Upper lobe of left lung (tissue), 6 donors: ENCODE measurements at regions not wholly inside any gene's neighbourhood (a gene's known extent, or its start where the extent isn't known, plus 50 kb on each side); places are given as distances from the start of the nearest gene placed in this dataset.
"Not testable (repeated sequence)": the region's sequence is repeated elsewhere in the genome, so short reads cannot be mapped to it uniquely, and the experiment has no call there.

Experiments used
- ATAC-seq, 2 donors: fragments of 200-7000 bp; cut with Tn5 transposase; one replicate each; pipeline ENCODE4 v1.9.1; 2022; ENCODE audit warnings: mild to moderate bottlenecking in 2 of 2, moderate library complexity in 2 of 2; ENCODE audit not compliant: low FRiP score in 2 of 2
- DNase-seq, 2 donors: peaks; one replicate each; pipeline ENCODE4 v3.0.0-alpha.2; 2019 to 2020
- H3K27ac ChIP-seq, 4 donors: fragments of 200-600 bp; sonication (generic); one replicate each; pipeline ENCODE4 v1.5.1; 2016 to 2019
- H3K27me3 ChIP-seq, 4 donors: fragments of 200-600 bp; sonication (generic); one replicate each; pipeline ENCODE4 v1.5.1; 2017 to 2019
- H3K36me3 ChIP-seq, 4 donors: fragments of 200-600 bp; sonication (generic); one replicate each; pipeline ENCODE4 v1.5.1; 2016 to 2019
- H3K4me1 ChIP-seq, 4 donors: fragments of 200-600 bp; sonication (generic); one replicate each; pipeline ENCODE4 v1.5.1; 2018 to 2019
- H3K4me3 ChIP-seq, 4 donors: fragments of 200-600 bp; sonication (generic); one replicate each; pipeline ENCODE4 v1.5.1; 2017 to 2019; ENCODE audit warnings: mild to moderate bottlenecking in 2 of 4, moderate library complexity in 1 of 4
- H3K9me3 ChIP-seq, 4 donors: fragments of 200-600 bp; sonication (generic); one replicate each; pipeline ENCODE4 v1.5.1; 2018 to 2019
- EP300 ChIP-seq, 4 donors: sonication (generic); formaldehyde crosslinking; IDR thresholded peaks; one replicate each; pipeline ENCODE4 v1.5.1; 2017; ENCODE audit warnings: antibody characterized with exemption in 4 of 4, control low read depth in 2 of 4
- POLR2A ChIP-seq, 4 donors: fragments of 450-650 bp; IDR thresholded peaks; one replicate each; pipeline ENCODE4 v1.5.1; 2016 to 2017; ENCODE audit warnings: antibody characterized with exemption in 4 of 4, mild to moderate bottlenecking in 2 of 4
- POLR2AphosphoS5 ChIP-seq, 2 donors: sonication (generic); formaldehyde crosslinking; IDR thresholded peaks; one replicate each; pipeline ENCODE4 v1.5.1; 2017; ENCODE audit warnings: antibody characterized with exemption in 2 of 2
- WGBS, 2 donors: methylation state at CpG; one replicate each; pipeline ENCODE4 v1.1.5; 2017 to 2018; 5-methylcytosine and 5-hydroxymethylcytosine counted together
- TF ChIP-seq, protein P1 (sequence below), 6 experiments: fragments of 450-650 bp in 4 of 6; fragments of 200-600 bp in 2 of 6; sonication (generic) in 2 of 6; IDR thresholded peaks; one replicate each; pipeline ENCODE4 v1.5.1; 2016 to 2019; ENCODE audit warnings: antibody characterized with exemption in 6 of 6
- donor health status: DM: no; HTN: no; CAD: no; lungs with moderate emphysema.
- donor health status: DM: no; HTN: yes; CAD: no; lungs with severe emphysema.

DNA sequence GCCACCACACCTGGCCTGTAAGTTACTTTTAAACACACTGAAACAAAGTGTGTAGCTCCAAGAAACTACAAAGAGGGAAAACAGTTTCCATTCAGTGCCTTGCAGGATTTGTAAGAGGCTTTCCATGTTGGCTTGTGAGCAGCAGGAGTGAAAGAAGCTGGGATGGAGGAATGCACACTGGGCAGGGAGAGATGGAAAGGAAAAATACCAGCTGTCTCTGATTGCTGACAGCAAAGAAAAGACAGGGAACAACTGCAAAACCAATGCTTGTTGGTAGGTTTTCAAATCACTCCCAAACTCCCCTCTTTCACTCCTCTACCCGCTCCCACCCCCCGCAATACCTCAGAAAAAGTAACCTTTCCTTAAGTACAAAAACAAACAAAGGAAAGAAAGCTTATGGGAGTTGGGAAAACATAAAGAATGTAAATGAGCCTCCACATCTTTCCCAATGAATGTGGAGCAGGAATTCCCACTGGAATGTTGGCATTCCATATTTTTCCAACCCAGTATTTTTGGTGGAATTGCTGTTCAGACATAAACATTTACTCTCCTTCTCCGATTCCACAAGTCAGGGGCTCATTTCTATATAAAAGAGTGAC lies 166.1 kb downstream of the THBS2 start:
- no peak overlapping the region for H3K27ac ChIP-seq
- 57 to 69% methylated on average over 3 of the region's 3 CpGs for WGBS, 2 donors
- DNase-seq = no peak
- H3K27me3 ChIP-seq = no peaks in the 10 kb centered on the region
- no peak overlapping the region for H3K4me3 ChIP-seq
- H3K4me1 ChIP-seq = no peaks in the 10 kb centered on the region
- H3K9me3 ChIP-seq = peaks cover 6 to 17% (median 12%) of the 10 kb centered on the region in 4 donors
- no peaks in the 10 kb centered on the region for H3K36me3 ChIP-seq
- TF ChIP-seq, protein P1, sequence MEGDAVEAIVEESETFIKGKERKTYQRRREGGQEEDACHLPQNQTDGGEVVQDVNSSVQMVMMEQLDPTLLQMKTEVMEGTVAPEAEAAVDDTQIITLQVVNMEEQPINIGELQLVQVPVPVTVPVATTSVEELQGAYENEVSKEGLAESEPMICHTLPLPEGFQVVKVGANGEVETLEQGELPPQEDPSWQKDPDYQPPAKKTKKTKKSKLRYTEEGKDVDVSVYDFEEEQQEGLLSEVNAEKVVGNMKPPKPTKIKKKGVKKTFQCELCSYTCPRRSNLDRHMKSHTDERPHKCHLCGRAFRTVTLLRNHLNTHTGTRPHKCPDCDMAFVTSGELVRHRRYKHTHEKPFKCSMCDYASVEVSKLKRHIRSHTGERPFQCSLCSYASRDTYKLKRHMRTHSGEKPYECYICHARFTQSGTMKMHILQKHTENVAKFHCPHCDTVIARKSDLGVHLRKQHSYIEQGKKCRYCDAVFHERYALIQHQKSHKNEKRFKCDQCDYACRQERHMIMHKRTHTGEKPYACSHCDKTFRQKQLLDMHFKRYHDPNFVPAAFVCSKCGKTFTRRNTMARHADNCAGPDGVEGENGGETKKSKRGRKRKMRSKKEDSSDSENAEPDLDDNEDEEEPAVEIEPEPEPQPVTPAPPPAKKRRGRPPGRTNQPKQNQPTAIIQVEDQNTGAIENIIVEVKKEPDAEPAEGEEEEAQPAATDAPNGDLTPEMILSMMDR (IDR thresholded peaks at IDR 0.05) = no peak
- TF ChIP-seq EP300 (IDR thresholded peaks at IDR 0.05) (no peak), POLR2A (IDR thresholded peaks at IDR 0.05) (no peak), POLR2AphosphoS5 (IDR thresholded peaks at IDR 0.05) (no peak)
- no peak for ATAC-seq

GRCh38 chr6:169086616-169087015 lies 167.0 kb downstream of the THBS2 start:
- not testable (repeated sequence) for H3K4me3 ChIP-seq, ATAC-seq, H3K27ac ChIP-seq, H3K27me3 ChIP-seq, H3K4me1 ChIP-seq, H3K36me3 ChIP-seq, DNase-seq
- H3K9me3 ChIP-seq = peaks cover 6 to 17% (median 12%) of the 10 kb centered on the region in 4 donors
- WGBS, 2 donors = 93 to 95% methylated on average over 6 of the region's 6 CpGs

DNA sequence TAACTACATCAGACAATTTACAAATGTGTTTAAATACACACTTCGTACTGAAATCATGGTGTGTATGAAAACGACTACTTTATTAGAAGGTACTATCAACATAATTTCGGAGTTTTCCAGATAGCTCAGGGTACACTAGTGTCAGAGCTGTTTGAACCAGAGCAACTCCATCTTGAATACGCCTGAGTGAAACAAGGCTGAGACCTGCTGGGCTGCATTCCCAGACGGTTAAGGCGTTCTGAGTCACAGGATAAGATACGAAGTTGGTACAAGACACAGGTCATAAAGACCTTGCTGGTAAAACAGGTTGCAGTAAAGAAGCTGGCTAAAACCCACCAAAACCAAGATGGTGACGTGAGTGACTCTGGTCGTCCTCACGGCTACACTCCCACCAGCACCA lies 167.6 kb downstream of the THBS2 start:
- no peaks in the 10 kb centered on the region for H3K36me3 ChIP-seq
- DNase-seq = no peak
- no peak overlapping the region for H3K4me3 ChIP-seq
- TF ChIP-seq POLR2A (IDR thresholded peaks at IDR 0.05) (no peak), EP300 (IDR thresholded peaks at IDR 0.05) (no peak), POLR2AphosphoS5 (IDR thresholded peaks at IDR 0.05) (no peak)
- TF ChIP-seq, protein P1 (IDR thresholded peaks at IDR 0.05) = no peak
- no peaks in the 10 kb centered on the region for H3K27me3 ChIP-seq
- H3K4me1 ChIP-seq = no peaks in the 10 kb centered on the region
- no peak for ATAC-seq
- peak overlapping the region in 1 of 4 donors; percentile 16 for H3K27ac ChIP-seq
- WGBS, 2 donors = 86 to 93% methylated on average over 10 of the region's 10 CpGs
- peaks cover 6 to 13% (median 10%) of the 10 kb centered on the region in 4 donors for H3K9me3 ChIP-seq

GRCh38 chr6:169085466-169085865 lies 168.2 kb downstream of the THBS2 start:
- no peaks in the 10 kb centered on the region for H3K36me3 ChIP-seq
- no peak overlapping the region for H3K4me3 ChIP-seq
- H3K9me3 ChIP-seq = peaks cover 1 to 8% (median 5%) of the 10 kb centered on the region in 4 donors
- no peaks in the 10 kb centered on the region for H3K27me3 ChIP-seq
- DNase-seq (no peak), ATAC-seq (no peak)
- WGBS, 2 donors = 59 to 61% methylated on average over 6 of the region's 6 CpGs
- peak overlapping the region in 1 of 4 donors; percentile 16 for H3K27ac ChIP-seq
- no peaks in the 10 kb centered on the region for H3K4me1 ChIP-seq
- TF ChIP-seq POLR2AphosphoS5 (IDR thresholded peaks at IDR 0.05) = no peak
- TF ChIP-seq POLR2A (IDR thresholded peaks at IDR 0.05) = no peak
- TF ChIP-seq, protein P1 (IDR thresholded peaks at IDR 0.05) = no peak
- no peak for TF ChIP-seq EP300 (IDR thresholded peaks at IDR 0.05)

DNA sequence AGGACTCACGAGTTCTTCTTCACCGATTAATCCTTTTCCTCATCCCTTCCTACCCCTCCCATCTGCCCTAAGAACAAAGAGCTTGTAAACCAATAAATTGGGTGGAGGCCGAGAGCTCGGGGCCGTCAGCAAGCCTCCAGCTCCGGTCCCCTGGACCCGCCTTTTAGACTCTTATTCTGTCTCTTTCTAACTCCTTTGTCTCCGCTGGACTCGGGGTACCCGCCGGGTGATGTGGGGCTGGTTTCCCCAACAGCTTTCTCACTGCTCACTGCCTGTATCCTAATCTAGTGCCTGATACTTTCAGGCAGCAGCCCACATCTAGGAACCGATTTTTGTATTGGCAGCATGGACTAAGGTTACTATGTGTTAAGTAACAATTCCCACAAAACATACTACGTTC lies 169.1 kb downstream of the THBS2 start:
- H3K4me3 ChIP-seq, H3K4me1 ChIP-seq, H3K27me3 ChIP-seq, H3K27ac ChIP-seq, ATAC-seq, H3K36me3 ChIP-seq, H3K9me3 ChIP-seq: not testable (repeated sequence)
- WGBS, 2 donors = 93 to 95% methylated on average over 13 of the region's 13 CpGs
- peak in 1 of 2 donors; percentile 42 for DNase-seq

DNA sequence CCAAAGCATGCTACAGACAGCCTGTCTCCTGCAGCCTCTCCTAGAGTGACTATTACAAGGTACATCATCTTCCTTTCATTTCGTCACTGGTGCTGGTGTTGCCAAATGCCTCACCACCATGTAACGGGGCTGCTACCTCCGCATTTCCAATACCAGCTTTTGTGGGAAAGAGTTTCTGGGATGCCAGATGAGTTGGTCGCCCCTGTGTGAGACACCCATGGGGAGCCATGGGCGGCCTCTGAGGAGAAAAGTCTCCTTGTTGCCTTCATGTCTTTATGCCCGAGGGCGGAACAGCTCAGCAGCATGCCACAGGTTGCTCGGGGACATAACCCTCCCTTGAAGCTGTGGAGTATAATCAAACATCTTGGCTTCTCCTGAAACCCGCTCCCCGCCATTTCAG lies 169.6 kb downstream of the THBS2 start:
- ATAC-seq = no peak
- Histone ChIP-seq H3K9me3 (no peaks in the 10 kb centered on the region), H3K4me1 (no peaks in the 10 kb centered on the region), H3K36me3 (no peaks in the 10 kb centered on the region), H3K27ac (no peak overlapping the region), H3K4me3 (no peak overlapping the region), H3K27me3 (no peaks in the 10 kb centered on the region)
- no peak for DNase-seq
- TF ChIP-seq, protein P1 (IDR thresholded peaks at IDR 0.05) = no peak
- TF ChIP-seq POLR2A (IDR thresholded peaks at IDR 0.05) (no peak), POLR2AphosphoS5 (IDR thresholded peaks at IDR 0.05) (no peak), EP300 (IDR thresholded peaks at IDR 0.05) (no peak)
- 92 to 93% methylated on average over 10 of the region's 10 CpGs for WGBS, 2 donors
